GM23338 (cell line): ENCODE measurements at regions not wholly inside any gene's neighbourhood (a gene's known extent, or its start where the extent isn't known, plus 50 kb on each side); places are given as distances from the start of the nearest gene placed in this dataset.

Source experiments
- ATAC-seq: fragments of 200-7000 bp; cut with Tn5 transposase; 3 replicates; pipeline ENCODE4 v1.9.1; 2020
- DNase-seq: peaks from one replicate; pipeline ENCODE4 v3.0.0-alpha.2; 2015; ENCODE audit warnings: low spot score
- H2AFZ ChIP-seq: fragments of 200-600 bp; sonication (generic); 2 replicates; pipeline ENCODE4 v1.8.0; 2016; ENCODE audit warnings: antibody characterized with exemption, mild to moderate bottlenecking, moderate library complexity
- H3F3A ChIP-seq: fragments of 200-600 bp; sonication (generic); replicated peaks from 2 replicates; pipeline ENCODE4 v1.8.0; 2017; ENCODE audit warnings: antibody characterized with exemption, mixed run types, low read depth
- H3K27ac ChIP-seq: fragments of 200-600 bp; sonication (generic); 2 replicates; pipeline ENCODE4 v1.6.1; 2016; ENCODE audit warnings: low read depth
- H3K27me3 ChIP-seq: fragments of 200-600 bp; sonication (generic); 2 replicates; pipeline ENCODE4 v1.8.0; 2016; ENCODE audit warnings: mild to moderate bottlenecking, mixed run types, moderate library complexity; ENCODE audit not compliant: insufficient read depth
- H3K36me3 ChIP-seq: fragments of 200-600 bp; sonication (generic); 2 replicates; pipeline ENCODE4 v1.8.0; 2016; ENCODE audit warnings: mild to moderate bottlenecking; ENCODE audit not compliant: insufficient read depth
- H3K4me1 ChIP-seq: fragments of 200-600 bp; sonication (generic); 2 replicates; pipeline ENCODE4 v1.8.0; 2016; ENCODE audit warnings: mild to moderate bottlenecking, moderate library complexity; ENCODE audit not compliant: insufficient read depth
- H3K4me2 ChIP-seq: fragments of 200-600 bp; sonication (generic); 2 replicates; pipeline ENCODE4 v1.7.1; 2017; ENCODE audit warnings: mixed run types
- H3K4me3 ChIP-seq: fragments of 200-600 bp; sonication (generic); 2 replicates; pipeline ENCODE4 v1.6.1; 2016; ENCODE audit warnings: mixed run types
- H3K79me2 ChIP-seq: fragments of 200-600 bp; sonication (generic); replicated peaks from 2 replicates; pipeline ENCODE4 v1.8.0; 2017; ENCODE audit warnings: mild to moderate bottlenecking; ENCODE audit not compliant: insufficient read depth
- H3K9me2 ChIP-seq: fragments of 200-600 bp; sonication (generic); 2 replicates; pipeline ENCODE4 v1.8.0; 2017; ENCODE audit not compliant: insufficient read depth
- H4K20me1 ChIP-seq: fragments of 200-600 bp; sonication (generic); replicated peaks from 2 replicates; pipeline ENCODE4 v1.8.0; 2017; ENCODE audit warnings: mild to moderate bottlenecking; ENCODE audit not compliant: insufficient read depth
- H3K27ac Mint-ChIP-seq: 2 replicates; pipeline ENCODE4 v1.8.0; 2020; ENCODE audit warnings: inconsistent platforms, mild to moderate bottlenecking, moderate library complexity, mixed read lengths
- H3K27me3 Mint-ChIP-seq: 3 replicates; pipeline ENCODE4 v1.8.0; 2022; ENCODE audit warnings: low read depth, mild to moderate bottlenecking, moderate library complexity, mixed read lengths, inconsistent platforms; ENCODE audit not compliant: insufficient read depth, poor library complexity
- H3K36me3 Mint-ChIP-seq: 3 replicates; pipeline ENCODE4 v1.8.0; 2021; ENCODE audit warnings: low read depth, mild to moderate bottlenecking, inconsistent platforms, moderate library complexity, mixed read lengths
- H3K4me1 Mint-ChIP-seq: 3 replicates; pipeline ENCODE4 v1.8.0; 2020; ENCODE audit warnings: mild to moderate bottlenecking, inconsistent platforms, mixed read lengths
- H3K4me3 Mint-ChIP-seq: 3 replicates; pipeline ENCODE4 v1.8.0; 2021; ENCODE audit warnings: moderate library complexity, mild to moderate bottlenecking, inconsistent platforms, mixed read lengths
- H3K9me3 Mint-ChIP-seq: 3 replicates; pipeline ENCODE4 v1.8.0; 2020; ENCODE audit warnings: moderate library complexity, mild to moderate bottlenecking, inconsistent platforms, mixed read lengths
- CREB1 ChIP-seq: fragments of 250-450 bp; sonication (Bioruptor Pico); IDR thresholded peaks from 2 replicates; pipeline ENCODE4 v1.5.0; 2020; ENCODE audit warnings: low read depth, mild to moderate bottlenecking, moderate library complexity
- CTCF ChIP-seq, 2 experiments: fragments of 200-600 bp in 1 of 2; sonication (generic) in 1 of 2; conservative IDR thresholded peaks; 2 replicates each; pipeline versions ENCODE4 v1.5.1 to v1.6.1; 2016 to 2017; ENCODE audit warnings: antibody characterized with exemption in 2 of 2, low read depth in 2 of 2, mild to moderate bottlenecking in 2 of 2, moderate library complexity in 1 of 2
- EZH2 ChIP-seq: fragments of 200-600 bp; sonication (generic); IDR thresholded peaks from one replicate; pipeline ENCODE4 v1.8.0; 2017; ENCODE audit warnings: antibody characterized with exemption, mild to moderate bottlenecking, low read depth; ENCODE audit not compliant: unreplicated experiment
- EZH2phosphoT487 ChIP-seq: fragments of 200-600 bp; sonication (generic); IDR thresholded peaks from one replicate; pipeline ENCODE4 v1.8.1; 2018; ENCODE audit warnings: antibody characterized with exemption; ENCODE audit not compliant: unreplicated experiment
- JUNB ChIP-seq: IDR thresholded peaks from one replicate; pipeline ENCODE4 v1.6.1; 2016; ENCODE audit warnings: antibody characterized with exemption; ENCODE audit not compliant: unreplicated experiment
- NANOG ChIP-seq: IDR thresholded peaks from 2 replicates; pipeline ENCODE4 v1.6.1; 2016; ENCODE audit warnings: antibody characterized with exemption, borderline replicate concordance
- POLR2AphosphoS5 ChIP-seq: IDR thresholded peaks from 2 replicates; pipeline ENCODE4 v1.6.1; 2016; ENCODE audit warnings: antibody characterized with exemption, low read depth
- REST ChIP-seq: IDR thresholded peaks from one replicate; pipeline ENCODE4 v1.6.1; 2018; ENCODE audit warnings: antibody characterized with exemption; ENCODE audit not compliant: unreplicated experiment
- STAT1 ChIP-seq: IDR thresholded peaks from one replicate; pipeline ENCODE4 v1.6.1; 2016; ENCODE audit warnings: antibody characterized with exemption; ENCODE audit not compliant: unreplicated experiment
- ZNF114 ChIP-seq: fragments of 250-450 bp; sonication (Bioruptor Pico); IDR thresholded peaks from 2 replicates; pipeline ENCODE4 v1.5.0; 2020; ENCODE audit warnings: mild to moderate bottlenecking, moderate library complexity
- ZNF331 ChIP-seq: fragments of 250-450 bp; sonication (Bioruptor Pico); IDR thresholded peaks from 2 replicates; pipeline ENCODE4 v1.5.0; 2020; ENCODE audit warnings: low read depth, mild to moderate bottlenecking, moderate library complexity
- ZNF462 ChIP-seq: fragments of 250-450 bp; sonication (Bioruptor Pico); IDR thresholded peaks from 2 replicates; pipeline ENCODE4 v1.5.0; 2020; ENCODE audit warnings: mild to moderate bottlenecking, moderate library complexity
- TF ChIP-seq, protein P1 (sequence below): IDR thresholded peaks from 2 replicates; pipeline ENCODE4 v1.6.1; 2016; ENCODE audit warnings: antibody characterized with exemption

DNA sequence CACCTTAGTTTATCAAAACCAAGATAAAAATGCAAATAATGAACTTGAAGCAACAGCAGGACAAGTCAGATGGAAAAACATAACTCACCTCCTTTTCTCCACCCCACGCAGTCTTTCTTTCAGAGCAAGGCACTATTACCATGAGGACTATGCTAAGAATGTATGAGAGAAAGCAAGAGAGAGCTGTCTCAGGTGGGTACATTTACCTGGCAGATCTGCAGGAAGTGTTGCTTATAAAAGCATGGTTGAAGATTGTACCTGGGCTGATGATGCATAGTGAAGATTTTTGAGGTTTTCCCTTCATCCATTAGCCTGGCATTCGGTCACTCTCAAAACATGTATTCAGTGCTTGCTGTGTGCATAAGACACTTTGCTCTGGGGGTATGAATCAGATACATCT, 68.8 kb upstream of the IFNG-AS1 start:
- H3K4me3 Mint-ChIP-seq: no peak overlapping the region
- H3K27me3 Mint-ChIP-seq: no peaks in the 10 kb centered on the region
- Histone ChIP-seq H3K27ac (no peak overlapping the region), H3F3A (no peaks in the 10 kb centered on the region), H3K79me2 (no peaks in the 10 kb centered on the region), H4K20me1 (no peaks in the 10 kb centered on the region), H3K4me2 (no peak overlapping the region), H3K36me3 (no peaks in the 10 kb centered on the region), H3K4me1 (peaks cover 25% of the 10 kb centered on the region), H3K4me3 (no peak overlapping the region), H2AFZ (no peak overlapping the region), H3K27me3 (no peaks in the 10 kb centered on the region), H3K9me2 (peaks cover 7% of the 10 kb centered on the region; the same call in 1 of the 2 replicates)
- no peak for DNase-seq
- peak; percentile 28 for ATAC-seq
- no peaks in the 10 kb centered on the region for H3K36me3 Mint-ChIP-seq
- no peaks in the 10 kb centered on the region for H3K9me3 Mint-ChIP-seq
- peaks cover 34% of the 10 kb centered on the region for H3K4me1 Mint-ChIP-seq
- no peak for TF ChIP-seq CTCF (conservative IDR thresholded peaks at IDR 0.05; ENCODE audit: low read depth in 2 of 2)
- TF ChIP-seq CREB1: no peak
- no peak for TF ChIP-seq NANOG
- TF ChIP-seq ZNF331 (CRISPR knock-in tag): no peak
- TF ChIP-seq REST: no peak
- no peak for TF ChIP-seq ZNF462 (CRISPR knock-in tag)
- no peak for TF ChIP-seq POLR2AphosphoS5
- no peak for TF ChIP-seq ZNF114
- no peak for TF ChIP-seq STAT1
- TF ChIP-seq, protein P1, sequence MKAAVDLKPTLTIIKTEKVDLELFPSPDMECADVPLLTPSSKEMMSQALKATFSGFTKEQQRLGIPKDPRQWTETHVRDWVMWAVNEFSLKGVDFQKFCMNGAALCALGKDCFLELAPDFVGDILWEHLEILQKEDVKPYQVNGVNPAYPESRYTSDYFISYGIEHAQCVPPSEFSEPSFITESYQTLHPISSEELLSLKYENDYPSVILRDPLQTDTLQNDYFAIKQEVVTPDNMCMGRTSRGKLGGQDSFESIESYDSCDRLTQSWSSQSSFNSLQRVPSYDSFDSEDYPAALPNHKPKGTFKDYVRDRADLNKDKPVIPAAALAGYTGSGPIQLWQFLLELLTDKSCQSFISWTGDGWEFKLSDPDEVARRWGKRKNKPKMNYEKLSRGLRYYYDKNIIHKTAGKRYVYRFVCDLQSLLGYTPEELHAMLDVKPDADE: no peak
- no peak for TF ChIP-seq EZH2
- TF ChIP-seq EZH2phosphoT487: no peak
- TF ChIP-seq JUNB: no peak
- H3K27ac Mint-ChIP-seq: no peak overlapping the region
